Neural progenitor cell (in vitro differentiated cells): ENCODE measurements at regions not wholly inside any gene's neighbourhood (a gene's known extent, or its start where the extent isn't known, plus 50 kb on each side); places are given as distances from the start of the nearest gene placed in this dataset.
"Not testable (repeated sequence)": the region's sequence is repeated elsewhere in the genome, so short reads cannot be mapped to it uniquely, and the experiment has no call there.

Experiments used
- DNase-seq: peaks from one replicate; pipeline ENCODE4 v3.0.0-alpha.2; 2016; ENCODE audit warnings: low spot score
- H2AFZ ChIP-seq: fragments of 200-600 bp; sonication (generic); replicated peaks from 2 replicates; pipeline ENCODE4 v1.6.1; 2016; ENCODE audit warnings: antibody characterized with exemption
- H3F3A ChIP-seq: fragments of 200-600 bp; sonication (generic); 2 replicates; pipeline ENCODE4 v1.6.1; 2016; ENCODE audit warnings: antibody characterized with exemption, low read depth
- H3K27ac ChIP-seq: fragments of 200-600 bp; sonication (generic); 2 replicates; pipeline ENCODE4 v1.5.1; 2016; ENCODE audit warnings: mild to moderate bottlenecking
- H3K27me3 ChIP-seq: fragments of 200-600 bp; sonication (generic); 2 replicates; pipeline ENCODE4 v1.6.1; 2016; ENCODE audit warnings: mild to moderate bottlenecking, moderate library complexity
- H3K36me3 ChIP-seq: fragments of 200-600 bp; sonication (generic); 2 replicates; pipeline ENCODE4 v1.5.1; 2016
- H3K4me1 ChIP-seq: fragments of 200-600 bp; sonication (generic); 2 replicates; pipeline ENCODE4 v1.6.1; 2016; ENCODE audit warnings: mixed run types
- H3K4me2 ChIP-seq: fragments of 200-600 bp; sonication (generic); 2 replicates; pipeline ENCODE4 v1.6.1; 2016
- H3K4me3 ChIP-seq: fragments of 200-600 bp; sonication (generic); 2 replicates; pipeline ENCODE4 v1.5.1; 2016
- H3K79me2 ChIP-seq: fragments of 200-600 bp; sonication (generic); 2 replicates; pipeline ENCODE4 v1.6.1; 2016; ENCODE audit warnings: low read depth
- H3K9ac ChIP-seq: fragments of 200-600 bp; sonication (generic); 2 replicates; pipeline ENCODE4 v1.6.1; 2016
- H3K9me3 ChIP-seq: fragments of 200-600 bp; sonication (generic); 2 replicates; pipeline ENCODE4 v1.5.1; 2016; ENCODE audit warnings: low read depth
- H4K20me1 ChIP-seq: fragments of 200-600 bp; sonication (generic); 2 replicates; pipeline ENCODE4 v1.6.1; 2016; ENCODE audit warnings: low read depth
- H3K27ac Mint-ChIP-seq: 3 replicates; pipeline ENCODE4 v1.8.0; 2021; ENCODE audit warnings: mixed read lengths
- H3K27me3 Mint-ChIP-seq: 2 replicates; pipeline ENCODE4 v1.8.0; 2022; ENCODE audit warnings: low read depth, mild to moderate bottlenecking, inconsistent platforms, moderate library complexity, mixed read lengths; ENCODE audit not compliant: insufficient read depth
- H3K36me3 Mint-ChIP-seq: 3 replicates; pipeline ENCODE4 v1.8.0; 2021; ENCODE audit warnings: mixed read lengths
- H3K4me1 Mint-ChIP-seq: 3 replicates; pipeline ENCODE4 v1.8.0; 2021; ENCODE audit warnings: mixed read lengths
- H3K4me3 Mint-ChIP-seq: 3 replicates; pipeline ENCODE4 v1.8.0; 2021; ENCODE audit warnings: mild to moderate bottlenecking, moderate library complexity, mixed read lengths
- H3K9me3 Mint-ChIP-seq: 3 replicates; pipeline ENCODE4 v1.8.0; 2020; ENCODE audit warnings: mixed read lengths
- CTCF ChIP-seq: fragments of 200-600 bp; sonication (generic); IDR thresholded peaks from 2 replicates; pipeline ENCODE4 v1.5.1; 2017; ENCODE audit warnings: antibody characterized with exemption, mild to moderate bottlenecking
- EZH2 ChIP-seq: fragments of 200-600 bp; sonication (generic); IDR thresholded peaks from 2 replicates; pipeline ENCODE4 v1.6.1; 2017; ENCODE audit warnings: antibody characterized with exemption, mild to moderate bottlenecking, moderate library complexity
- EZH2phosphoT487 ChIP-seq: fragments of 200-600 bp; sonication (generic); IDR thresholded peaks from 2 replicates; pipeline ENCODE4 v1.6.1; 2017; ENCODE audit warnings: antibody characterized with exemption

DNA sequence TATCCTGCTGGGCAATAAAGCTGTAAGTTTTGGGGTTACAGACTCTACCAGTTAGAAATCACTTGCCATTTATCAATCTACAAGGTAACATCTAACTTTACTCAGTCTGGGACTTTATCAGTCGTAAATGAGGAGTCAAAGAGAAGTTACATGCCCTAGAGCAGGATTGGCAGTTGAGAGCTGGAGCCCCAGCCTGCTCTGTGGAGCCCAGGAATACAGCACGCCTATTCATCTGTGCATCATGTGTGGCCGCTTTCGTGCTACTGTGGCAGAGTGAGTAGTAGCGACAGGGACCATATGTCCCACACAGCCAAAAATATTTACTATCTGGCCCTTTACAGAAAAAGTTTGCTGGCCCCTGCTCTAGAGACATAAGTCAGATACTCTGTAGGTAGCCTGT lies 152.5 kb upstream of the NTRK2 start:
- no peaks in the 10 kb centered on the region for H3K36me3 ChIP-seq
- TF ChIP-seq CTCF (no peak), EZH2phosphoT487 (no peak), EZH2 (no peak)
- peaks cover 9% of the 10 kb centered on the region for H3K9me3 ChIP-seq
- no peak overlapping the region for H3K4me3 Mint-ChIP-seq
- H3K9me3 Mint-ChIP-seq: peaks cover 8% of the 10 kb centered on the region
- H3K27me3 Mint-ChIP-seq: peaks cover 2% of the 10 kb centered on the region
- peaks cover 1% of the 10 kb centered on the region for H3F3A ChIP-seq
- H4K20me1 ChIP-seq: no peaks in the 10 kb centered on the region
- no peaks in the 10 kb centered on the region for H3K79me2 ChIP-seq
- peaks cover 4% of the 10 kb centered on the region for H3K4me1 Mint-ChIP-seq
- H3K36me3 Mint-ChIP-seq: no peaks in the 10 kb centered on the region
- no peak for DNase-seq
- no peak overlapping the region for H3K9ac ChIP-seq
- H3K27me3 ChIP-seq: no peaks in the 10 kb centered on the region
- peaks cover 9% of the 10 kb centered on the region for H3K4me1 ChIP-seq
- H3K4me3 ChIP-seq: no peak overlapping the region
- H2AFZ ChIP-seq: no peak overlapping the region
- no peak overlapping the region for H3K27ac ChIP-seq
- no peak overlapping the region for H3K27ac Mint-ChIP-seq
- H3K4me2 ChIP-seq: no peak overlapping the region

- Histone ChIP-seq H3K9me3 (peaks cover 14% of the 10 kb centered on the region), H3K4me2 (no peak overlapping the region), H3K4me3 (no peak overlapping the region), H3K79me2 (no peaks in the 10 kb centered on the region), H3K4me1 (peaks cover 10% of the 10 kb centered on the region), H3K27ac (no peak overlapping the region), H3K36me3 (no peaks in the 10 kb centered on the region), H4K20me1 (no peaks in the 10 kb centered on the region), H2AFZ (no peak overlapping the region), H3K27me3 (no peaks in the 10 kb centered on the region), H3F3A (peaks cover 8% of the 10 kb centered on the region), H3K9ac (no peak overlapping the region)
- peaks cover 10% of the 10 kb centered on the region for H3K9me3 Mint-ChIP-seq
- peaks cover 3% of the 10 kb centered on the region for H3K4me1 Mint-ChIP-seq
- TF ChIP-seq EZH2 (no peak), EZH2phosphoT487 (no peak), CTCF (no peak)
- H3K4me3 Mint-ChIP-seq: no peak overlapping the region
- no peak for DNase-seq
- H3K27ac Mint-ChIP-seq: no peak overlapping the region
- H3K27me3 Mint-ChIP-seq: peaks cover 2% of the 10 kb centered on the region
- H3K36me3 Mint-ChIP-seq: no peaks in the 10 kb centered on the region
Measured at GRCh38 chr9:84519413-84519812, 150.1 kb upstream of the NTRK2 start.

DNA sequence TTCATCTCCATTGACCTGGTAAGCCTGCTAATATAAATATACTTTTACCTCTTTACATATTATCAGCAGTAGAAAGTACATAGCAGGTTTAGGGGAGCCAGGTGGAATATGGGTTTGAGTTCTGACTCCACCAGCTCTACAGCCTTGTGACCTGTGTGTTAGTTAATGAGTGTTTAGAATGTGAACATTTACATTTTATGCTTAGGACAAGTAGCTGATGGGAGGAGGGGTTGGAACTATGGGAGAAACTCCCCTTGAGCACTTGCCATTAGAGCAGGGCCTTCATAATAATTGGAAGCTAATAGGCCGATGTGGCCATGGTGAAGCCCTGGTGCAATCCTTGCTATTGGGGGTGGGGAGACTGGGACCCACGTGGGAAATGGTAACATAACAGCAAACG lies 148.3 kb upstream of the NTRK2 start:
- Mint-ChIP-seq H3K27me3 (peaks cover 2% of the 10 kb centered on the region), H3K27ac (no peak overlapping the region), H3K36me3 (no peaks in the 10 kb centered on the region), H3K9me3 (peaks cover 23% of the 10 kb centered on the region), H3K4me3 (no peak overlapping the region), H3K4me1 (peaks cover 3% of the 10 kb centered on the region)
- Histone ChIP-seq H3K9ac (no peak overlapping the region), H3K27me3 (no peaks in the 10 kb centered on the region), H2AFZ (no peak overlapping the region), H3K4me2 (peak overlapping the region; percentile 50), H3K4me1 (peaks cover 10% of the 10 kb centered on the region), H4K20me1 (no peaks in the 10 kb centered on the region), H3K27ac (no peak overlapping the region), H3K36me3 (no peaks in the 10 kb centered on the region), H3F3A (peaks cover 8% of the 10 kb centered on the region), H3K79me2 (no peaks in the 10 kb centered on the region), H3K9me3 (peaks cover 19% of the 10 kb centered on the region), H3K4me3 (no peak overlapping the region)
- DNase-seq: no peak
- TF ChIP-seq EZH2phosphoT487: no peak
- TF ChIP-seq EZH2: no peak
- TF ChIP-seq CTCF: no peak

DNA sequence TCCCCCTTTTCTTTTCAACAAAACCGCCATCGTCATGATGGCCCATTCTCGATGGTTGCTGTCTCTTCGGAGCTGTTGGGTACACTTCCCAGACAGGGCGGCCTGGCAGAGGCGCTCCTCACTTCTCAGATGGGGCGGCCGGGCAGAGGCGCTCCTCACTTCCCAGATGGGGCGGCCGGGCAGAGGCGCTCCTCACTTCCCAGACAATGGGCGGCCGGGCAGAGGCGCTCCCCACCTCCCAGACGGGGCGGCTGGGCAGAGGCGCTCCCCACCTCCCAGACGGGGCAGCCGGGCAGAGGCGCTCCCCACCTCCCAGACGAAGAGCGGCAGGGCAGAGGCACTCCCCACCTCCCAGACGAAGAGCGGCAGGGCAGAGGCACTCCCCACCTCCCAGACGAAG lies 143.3 kb upstream of the NTRK2 start:
- not testable (repeated sequence) for H3K27me3 Mint-ChIP-seq

DNA sequence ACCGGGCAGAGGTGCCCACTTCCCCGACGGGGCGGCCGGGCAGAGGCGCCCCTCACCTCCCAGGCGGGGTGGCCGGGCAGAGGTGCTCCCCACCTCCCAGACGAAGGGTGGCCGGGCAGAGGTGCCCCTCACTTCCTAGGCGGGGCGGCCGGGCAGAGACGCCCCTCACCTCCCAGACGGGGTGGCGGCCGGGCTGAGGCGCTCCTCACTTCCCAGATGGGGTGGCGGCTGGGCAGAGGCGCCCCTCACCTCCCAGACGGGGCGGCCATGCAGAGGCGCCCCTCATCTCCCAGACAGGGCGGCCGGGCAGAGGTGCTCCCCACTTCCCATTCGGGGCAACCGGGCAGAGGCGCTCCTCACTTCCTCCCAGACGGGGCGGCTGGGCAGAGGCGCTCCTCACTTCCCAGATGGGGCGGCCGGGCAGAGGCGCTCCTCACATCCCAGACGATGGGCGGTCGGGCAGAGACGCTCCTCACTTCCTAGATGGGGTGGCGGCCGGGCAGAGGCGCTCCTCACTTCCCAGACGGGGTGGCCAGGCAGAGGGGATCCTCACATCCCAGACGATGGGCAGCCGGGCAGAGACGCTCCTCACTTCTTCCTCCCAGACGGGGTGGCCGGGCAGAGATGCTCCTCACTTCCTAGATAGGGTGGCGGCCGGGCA lies 142.3 kb upstream of the NTRK2 start:
- not testable (repeated sequence) for DNase-seq, H3K36me3 Mint-ChIP-seq, H3K79me2 ChIP-seq, H3K27me3 ChIP-seq, H3K27ac ChIP-seq, H3K4me2 ChIP-seq, H3K36me3 ChIP-seq, H3K4me3 ChIP-seq, H3F3A ChIP-seq, H2AFZ ChIP-seq, H3K27ac Mint-ChIP-seq, H4K20me1 ChIP-seq, H3K4me3 Mint-ChIP-seq, H3K4me1 ChIP-seq, H3K9ac ChIP-seq, H3K4me1 Mint-ChIP-seq, H3K27me3 Mint-ChIP-seq
- H3K9me3 Mint-ChIP-seq: peaks cover 33% of the 10 kb centered on the region
- peaks cover 10% of the 10 kb centered on the region for H3K9me3 ChIP-seq

More for the DNA sequence above, 143.3 kb upstream of the NTRK2 start:
- not testable (repeated sequence) for H2AFZ ChIP-seq, H3K27me3 ChIP-seq, H3K36me3 Mint-ChIP-seq, H3F3A ChIP-seq, H4K20me1 ChIP-seq, H3K27ac ChIP-seq, H3K9ac ChIP-seq, H3K4me1 ChIP-seq, H3K4me1 Mint-ChIP-seq, H3K4me3 Mint-ChIP-seq, H3K4me2 ChIP-seq, DNase-seq, H3K36me3 ChIP-seq, H3K27ac Mint-ChIP-seq, H3K4me3 ChIP-seq, H3K79me2 ChIP-seq
- peaks cover 33% of the 10 kb centered on the region for H3K9me3 Mint-ChIP-seq
- H3K9me3 ChIP-seq: peaks cover 10% of the 10 kb centered on the region

DNA sequence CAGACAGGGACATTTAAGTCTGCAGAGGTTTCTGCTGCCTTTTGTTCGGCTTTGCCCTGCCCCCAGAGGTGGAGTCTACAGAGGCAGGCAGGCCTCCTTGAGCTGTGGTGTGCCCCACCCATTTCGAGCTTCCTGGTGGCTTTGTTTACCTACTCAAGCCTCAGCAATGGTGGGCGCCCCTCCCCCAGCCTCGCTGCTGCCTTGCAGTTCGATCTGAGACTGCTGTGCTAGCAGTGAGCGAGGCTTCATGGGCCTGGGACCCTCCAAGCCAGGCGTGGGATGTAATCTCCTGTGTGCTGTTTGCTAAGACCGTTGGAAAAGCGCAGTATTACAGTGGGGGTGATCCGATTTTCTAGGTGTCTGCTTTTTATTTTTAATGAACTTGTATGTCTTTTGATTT lies 133.6 kb upstream of the NTRK2 start:
- H3K27me3 Mint-ChIP-seq, H3K27ac ChIP-seq, H3K27me3 ChIP-seq, H3F3A ChIP-seq, H3K4me3 ChIP-seq, H3K36me3 Mint-ChIP-seq, H3K79me2 ChIP-seq, H3K4me3 Mint-ChIP-seq, H4K20me1 ChIP-seq, H3K27ac Mint-ChIP-seq, H3K4me1 Mint-ChIP-seq, H3K9me3 ChIP-seq, H3K4me1 ChIP-seq, H3K36me3 ChIP-seq, H3K9ac ChIP-seq: not testable (repeated sequence)
- DNase-seq: peak; percentile 43
- H3K9me3 Mint-ChIP-seq: peaks cover 37% of the 10 kb centered on the region
- peak overlapping the region; percentile 65 for H2AFZ ChIP-seq
- peak overlapping the region; percentile 36 for H3K4me2 ChIP-seq
